Coronary artery (tissue), 2 donors: ENCODE measurements at regions not wholly inside any gene's neighbourhood (a gene's known extent, or its start where the extent isn't known, plus 50 kb on each side); places are given as distances from the start of the nearest gene placed in this dataset.

Source experiments
- DNase-seq: peaks from one replicate; pipeline ENCODE4 v3.0.0-alpha.2; 2017; ENCODE audit warnings: low spot score
- H3K27ac ChIP-seq, 2 donors: fragments of 200-600 bp; sonication (generic); one replicate each; pipeline ENCODE4 v1.5.1; 2016 to 2019
- H3K4me3 ChIP-seq: fragments of 200-600 bp; sonication (generic); 2 replicates; pipeline ENCODE4 v1.5.1; 2016; ENCODE audit warnings: mild to moderate bottlenecking, moderate library complexity
- CTCF ChIP-seq: fragments of 200-600 bp; sonication (generic); IDR thresholded peaks from one replicate; pipeline ENCODE4 v1.5.1; 2019; ENCODE audit warnings: antibody characterized with exemption

GRCh38 chr7:16023046-16023445 lies 336.6 kb upstream of the MEOX2 start:
- no peak for TF ChIP-seq CTCF
- H3K4me3 ChIP-seq, result no peak overlapping the region
- DNase-seq, result no peak
- no peak overlapping the region for H3K27ac ChIP-seq

- Histone ChIP-seq H3K27ac (no peak overlapping the region), H3K4me3 (no peak overlapping the region)
- no peak for DNase-seq
- TF ChIP-seq CTCF, result no peak
Measured at GRCh38 chr7:16021851-16022250, 335.4 kb upstream of the MEOX2 start.

GRCh38 chr7:16015981-16016380 lies 329.5 kb upstream of the MEOX2 start:
- no peak overlapping the region for H3K4me3 ChIP-seq
- TF ChIP-seq CTCF, result no peak
- no peak for DNase-seq
- no peak overlapping the region for H3K27ac ChIP-seq

GRCh38 chr7:16014031-16014430 lies 327.5 kb upstream of the MEOX2 start:
- DNase-seq, result no peak

GRCh38 chr7:16007911-16008310 lies 321.4 kb upstream of the MEOX2 start:
- TF ChIP-seq CTCF, result no peak
- H3K4me3 ChIP-seq, result no peak overlapping the region
- no peak for DNase-seq
- H3K27ac ChIP-seq, result no peak overlapping the region

More at GRCh38 chr7:16014031-16014430, 327.5 kb upstream of the MEOX2 start:
- no peak for TF ChIP-seq CTCF
- H3K27ac ChIP-seq, result no peak overlapping the region
- no peak overlapping the region for H3K4me3 ChIP-seq

- Histone ChIP-seq H3K27ac (no peak overlapping the region), H3K4me3 (no peak overlapping the region)
- no peak for TF ChIP-seq CTCF
- no peak for DNase-seq
Measured at GRCh38 chr7:16004702-16005101, 318.2 kb upstream of the MEOX2 start.

GRCh38 chr7:16001477-16001876 lies 315.0 kb upstream of the MEOX2 start:
- DNase-seq, result no peak
- Histone ChIP-seq H3K27ac (no peak overlapping the region), H3K4me3 (no peak overlapping the region)
- TF ChIP-seq CTCF, result no peak
